GM19023 (cell line): ENCODE measurements at regions not wholly inside any gene's neighbourhood (a gene's known extent, or its start where the extent isn't known, plus 50 kb on each side); places are given as distances from the start of the nearest gene placed in this dataset.
"Not testable (repeated sequence)": the region's sequence is repeated elsewhere in the genome, so short reads cannot be mapped to it uniquely, and the experiment has no call there.

ENCODE experiments used
- ATAC-seq: cut with Tn5 transposase; IDR thresholded peaks from one replicate; pipeline ENCODE4 v1.9.1; 2021; ENCODE audit warnings: mild to moderate bottlenecking, moderate library complexity; ENCODE audit not compliant: unreplicated experiment

DNA sequence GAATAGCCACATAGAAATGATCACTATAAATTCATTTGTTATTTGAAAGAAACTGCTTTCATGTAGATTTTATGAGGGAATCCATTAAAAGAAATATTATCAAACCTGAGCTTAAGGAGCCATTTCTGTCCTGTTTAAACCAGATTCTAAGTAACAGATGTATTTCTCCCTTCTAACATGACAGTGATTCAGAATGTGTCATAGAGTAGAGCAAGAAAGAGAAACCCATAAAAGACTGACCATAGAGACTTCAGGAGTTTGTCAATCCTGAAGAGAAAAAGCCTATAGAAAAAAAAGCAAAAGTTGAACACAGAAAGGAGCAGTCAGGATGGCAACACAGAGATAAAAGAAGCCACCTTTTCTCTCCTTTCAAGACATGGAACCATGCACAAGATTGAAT, 390.6 kb downstream of the PRIM2 start:
- not testable (repeated sequence) for ATAC-seq

DNA sequence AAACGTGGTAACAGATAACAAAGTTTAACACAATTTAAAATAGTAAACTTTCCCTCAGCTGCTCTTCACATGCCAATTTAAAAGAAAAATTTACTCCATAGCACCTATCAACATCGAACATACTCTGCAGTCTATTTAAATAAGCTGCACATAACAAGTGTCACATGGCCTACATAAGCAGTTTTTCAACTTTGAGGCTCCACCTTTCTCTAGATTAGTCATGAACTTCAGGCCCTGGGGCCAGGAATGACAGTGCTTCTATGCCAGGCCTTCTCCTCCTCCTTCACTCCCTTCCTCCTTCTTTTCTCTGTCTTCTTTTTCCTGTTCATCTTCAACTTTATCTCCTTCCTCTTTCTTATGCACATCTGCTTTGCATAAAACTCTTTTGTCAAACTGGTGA, 405.1 kb downstream of the PRIM2 start:
- ATAC-seq: not testable (repeated sequence)

DNA sequence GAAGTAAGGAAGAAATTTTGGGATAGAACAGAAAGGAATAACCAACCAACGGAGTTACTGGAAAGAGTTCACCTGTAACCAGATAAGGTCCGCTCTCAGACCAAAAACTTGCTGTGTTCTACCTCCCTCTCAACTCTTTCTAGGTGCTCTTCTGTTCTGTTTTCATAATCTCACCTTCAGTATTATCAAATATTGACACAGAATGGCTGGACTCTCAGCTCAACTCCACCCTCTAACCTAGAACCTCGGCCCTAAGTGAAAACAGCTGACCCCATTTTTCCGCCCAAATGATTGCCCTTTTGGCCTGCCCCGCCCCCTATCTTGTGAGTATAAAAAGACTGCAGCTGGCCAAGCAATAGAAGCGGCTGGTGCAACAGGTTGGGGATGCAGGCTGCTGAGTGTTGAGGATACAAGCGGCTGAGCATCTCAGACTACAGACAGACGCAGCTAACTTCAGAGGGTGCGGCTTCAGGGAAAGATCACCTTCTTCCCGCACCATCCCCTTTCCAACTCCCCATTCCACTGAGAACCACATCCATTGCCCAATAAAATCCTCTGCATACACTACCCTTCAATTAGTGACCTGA, 406.5 kb downstream of the PRIM2 start:
- not testable (repeated sequence) for ATAC-seq

DNA sequence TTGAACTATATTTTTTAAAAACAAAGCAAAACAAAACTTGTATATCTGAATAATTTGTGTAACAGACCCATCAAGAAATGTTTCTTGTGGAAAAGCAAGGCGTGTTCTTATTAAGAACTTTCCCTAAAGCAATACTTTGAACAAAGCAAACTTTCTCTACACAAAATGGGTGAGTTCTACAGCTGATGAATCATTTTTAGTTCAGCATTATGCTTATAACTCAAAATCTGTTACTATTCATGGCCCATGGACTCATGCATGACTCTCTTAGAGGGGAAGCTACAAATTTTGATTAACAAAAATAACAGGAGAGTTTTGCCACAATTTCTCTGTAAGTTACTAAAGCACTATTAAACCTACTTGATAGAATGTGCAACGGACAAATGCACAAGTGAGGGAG, 412.0 kb downstream of the PRIM2 start:
- not testable (repeated sequence) for ATAC-seq

DNA sequence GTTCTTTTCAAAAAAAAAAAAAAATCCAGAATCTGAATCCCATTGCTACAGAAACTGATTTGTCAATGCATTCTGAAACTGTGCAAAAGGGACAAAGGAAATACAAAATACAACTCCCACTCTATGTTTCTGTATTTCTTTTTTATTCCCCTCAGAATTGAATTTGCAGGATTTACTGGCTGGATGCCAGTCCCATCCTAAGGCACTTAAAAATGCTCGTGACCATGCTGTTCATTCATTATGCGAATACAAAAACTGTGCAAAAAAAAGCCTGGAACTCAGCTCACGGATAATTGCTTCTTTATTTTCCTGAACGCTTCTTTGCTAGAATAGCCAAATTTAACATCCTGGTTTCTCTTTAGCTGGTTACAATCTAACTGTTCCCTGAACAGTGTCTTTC, 413.3 kb downstream of the PRIM2 start:
- not testable (repeated sequence) for ATAC-seq

DNA sequence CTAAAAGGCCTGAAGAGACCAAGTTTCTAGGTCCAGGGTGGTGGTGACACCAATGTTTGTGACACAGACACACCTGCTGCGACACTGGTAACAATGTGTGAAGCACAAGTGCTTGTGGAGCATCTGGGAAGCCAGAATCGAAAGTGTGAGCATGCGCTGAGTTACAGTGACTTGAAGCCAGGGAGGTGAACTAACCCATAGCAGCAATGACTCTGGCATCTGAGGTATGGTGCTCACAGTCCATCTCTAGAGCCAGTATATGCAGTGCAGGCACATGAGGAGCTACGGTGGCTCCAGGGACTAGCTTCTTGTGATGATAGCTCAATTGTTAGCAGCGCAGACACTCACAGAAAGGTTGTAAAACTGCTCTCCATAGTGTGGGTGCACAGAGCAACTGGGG, 430.3 kb downstream of the PRIM2 start:
- ATAC-seq: not testable (repeated sequence)

DNA sequence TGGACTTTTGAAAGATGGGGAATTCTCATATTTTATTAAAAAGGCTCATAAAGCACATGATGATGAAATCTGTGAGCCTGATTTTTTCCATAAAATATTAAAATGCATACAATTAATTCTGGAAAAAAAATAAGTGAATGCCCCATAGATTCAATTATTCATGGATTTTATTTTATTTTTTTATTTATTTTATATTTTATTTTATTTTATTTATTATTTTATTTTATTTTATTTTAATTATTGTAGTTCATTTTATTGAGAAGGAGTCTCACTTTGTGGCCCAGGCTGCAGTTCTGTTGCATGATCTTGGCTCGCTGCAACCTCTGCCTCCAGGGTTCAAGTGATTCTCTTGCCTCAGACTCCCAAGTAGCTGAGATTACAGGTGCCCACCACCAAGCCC, 442.4 kb downstream of the PRIM2 start:
- ATAC-seq: not testable (repeated sequence)

DNA sequence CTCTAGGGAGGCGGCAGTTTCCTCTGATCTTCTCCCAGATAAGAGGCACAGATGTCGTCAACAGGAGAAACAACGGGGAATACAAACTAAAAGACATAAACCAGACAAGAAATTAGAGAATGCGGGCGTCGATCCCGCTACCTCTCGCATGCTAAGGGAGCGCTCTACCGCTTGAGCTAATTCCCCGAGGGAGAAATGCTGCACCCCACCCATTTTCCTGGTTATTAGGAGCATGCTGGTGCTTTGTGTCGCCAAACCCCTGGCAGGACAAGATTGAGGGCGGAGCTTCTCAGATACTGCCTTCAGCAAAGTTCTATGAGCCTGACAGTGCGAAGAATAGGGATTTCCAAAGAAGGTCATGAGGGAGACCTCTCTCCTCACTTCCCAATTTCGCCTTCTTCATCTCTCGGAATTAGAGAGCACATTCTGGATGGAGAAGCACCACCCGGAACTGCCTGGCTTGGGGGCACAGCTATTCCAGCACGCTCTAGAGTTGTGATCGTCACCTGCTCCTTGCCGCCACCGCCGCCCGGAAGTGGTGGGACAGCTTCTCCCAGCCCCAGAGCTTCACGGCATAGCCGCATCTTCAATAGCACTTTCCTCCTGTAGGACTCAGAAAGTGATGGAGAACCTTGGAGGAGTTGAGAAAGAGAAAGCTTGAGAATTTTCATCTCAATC, 475.4 kb downstream of the PRIM2 start:
- ATAC-seq: not testable (repeated sequence)

DNA sequence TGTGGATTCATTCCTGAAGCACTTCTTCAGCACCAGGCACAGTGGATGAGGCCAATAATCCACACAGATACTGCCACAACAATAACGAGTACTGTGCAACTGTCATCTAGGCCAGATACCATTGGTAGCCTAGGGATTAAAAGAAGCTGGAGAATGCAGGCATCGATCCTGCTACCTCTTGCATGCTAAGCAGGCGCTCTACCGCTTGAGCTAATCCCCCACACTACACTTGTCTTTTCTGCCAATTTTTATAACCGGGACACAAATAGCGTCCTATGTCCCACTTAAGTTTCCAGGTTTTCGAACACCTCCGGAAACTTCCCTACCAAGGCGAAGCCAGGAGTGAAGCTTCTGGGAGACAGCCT, 475.9 kb downstream of the PRIM2 start:
- ATAC-seq: not testable (repeated sequence)

DNA sequence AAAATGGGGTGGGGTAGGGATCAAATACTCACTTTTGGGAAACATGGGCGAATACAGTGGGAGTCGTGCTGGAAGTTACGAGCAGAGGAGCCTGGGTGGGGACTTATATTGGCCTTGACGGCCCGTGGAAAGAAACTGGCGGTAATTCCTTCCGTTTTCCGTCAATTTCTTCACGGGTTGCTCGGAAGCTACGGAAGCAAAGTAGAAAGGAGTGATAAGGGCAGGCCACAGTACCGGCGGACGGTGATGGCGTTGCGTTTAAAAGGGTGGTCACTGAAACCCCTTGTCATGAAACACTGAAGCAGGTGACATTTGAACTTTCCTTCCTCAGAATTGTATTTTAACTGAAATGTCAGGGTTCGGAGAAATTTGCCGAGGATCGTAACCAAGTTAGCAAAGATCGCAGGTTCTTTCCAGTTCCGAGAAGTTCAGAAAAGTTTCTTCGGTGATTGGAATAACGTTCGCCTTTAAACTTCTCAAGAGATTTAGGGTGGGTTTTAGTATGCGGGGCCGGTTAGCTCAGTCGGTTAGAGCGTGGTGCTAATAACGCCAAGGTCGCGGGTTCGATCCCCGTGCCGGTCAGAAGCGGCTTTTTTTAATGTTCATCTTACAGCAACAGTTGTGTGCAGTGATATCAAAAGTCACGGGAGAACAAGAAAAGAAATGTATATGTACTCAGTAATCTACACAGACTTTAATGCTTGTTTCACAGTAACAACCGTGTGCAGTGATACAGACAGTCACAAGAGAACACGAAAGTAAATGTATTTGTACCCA, 482.5 kb downstream of the PRIM2 start:
- ATAC-seq: not testable (repeated sequence)

DNA sequence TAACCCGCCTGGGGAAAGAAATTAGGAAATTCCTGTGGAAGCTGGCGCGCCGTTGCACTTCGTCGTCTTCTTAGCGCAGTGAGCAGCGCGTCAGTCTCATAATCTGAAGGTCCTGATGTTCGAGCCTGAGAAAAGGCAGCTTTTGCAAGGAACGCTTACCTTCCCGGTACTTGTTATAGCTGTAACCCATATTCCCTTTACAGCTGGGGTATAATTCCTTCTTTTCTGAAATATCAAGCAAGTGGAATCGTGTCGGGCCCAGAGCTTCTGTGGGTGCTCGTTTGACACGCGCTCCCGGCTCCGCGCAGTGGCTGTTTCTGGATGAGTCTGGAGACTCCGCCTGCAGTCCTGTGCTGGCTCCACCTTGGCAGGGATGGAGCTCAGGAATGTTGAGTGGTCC, 491.2 kb downstream of the PRIM2 start:
- ATAC-seq: not testable (repeated sequence)

DNA sequence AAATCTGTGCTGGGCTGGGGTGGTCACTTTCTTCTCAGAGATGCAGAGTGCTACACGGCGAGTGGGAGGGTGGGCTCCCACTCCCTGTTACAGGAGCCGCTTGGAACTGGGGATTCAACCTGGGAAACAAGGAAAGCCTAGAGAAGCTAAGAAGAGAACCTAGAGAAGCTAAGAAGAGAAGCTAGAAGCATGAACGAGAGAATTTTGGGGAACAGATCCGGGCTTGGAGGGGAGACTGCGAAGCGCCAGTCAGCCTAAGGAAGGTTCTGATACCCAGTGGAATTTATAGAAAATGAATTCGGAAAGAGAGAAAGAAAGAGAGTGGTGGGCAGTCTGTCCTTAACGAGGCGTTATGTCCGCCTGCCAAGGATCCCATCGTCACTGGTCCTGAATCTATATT, 492.0 kb downstream of the PRIM2 start:
- not testable (repeated sequence) for ATAC-seq

DNA sequence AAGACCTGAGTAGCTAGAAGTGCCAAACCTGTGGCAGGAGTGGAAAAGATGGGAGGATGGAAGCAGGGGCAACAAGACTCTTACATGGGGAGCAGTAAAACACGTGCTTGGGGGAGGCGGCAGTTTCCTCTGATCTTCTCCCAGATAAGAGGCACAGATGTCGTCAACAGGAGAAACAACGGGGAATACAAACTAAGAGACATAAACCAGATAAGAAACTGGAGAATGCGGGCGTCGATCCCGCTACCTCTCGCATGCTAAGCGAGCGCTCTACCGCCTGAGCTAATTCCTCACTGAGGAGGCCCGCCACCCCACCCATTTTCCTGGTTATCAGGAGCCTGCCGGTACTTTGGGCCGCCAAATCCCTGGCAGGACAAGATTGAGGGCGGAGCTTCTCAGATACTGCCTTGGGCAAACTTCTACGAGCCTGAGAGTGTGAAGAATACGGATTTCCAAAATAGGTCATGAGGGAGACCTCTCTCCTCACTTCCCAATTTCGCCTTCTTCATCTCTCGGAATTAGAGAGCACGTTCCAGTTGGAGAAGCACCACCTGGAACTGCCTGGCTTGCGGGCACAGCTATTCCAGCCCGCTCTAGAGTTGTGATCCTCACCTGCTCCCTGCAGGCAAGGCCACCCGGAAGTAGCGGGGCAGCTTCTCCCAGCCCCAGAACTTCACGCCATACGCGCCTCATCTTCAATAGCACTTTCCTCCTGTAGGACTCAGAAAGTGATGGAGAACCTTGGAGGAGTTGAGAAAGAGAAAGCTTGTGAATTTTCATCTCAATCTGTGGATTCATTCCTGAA, 496.0 kb downstream of the PRIM2 start:
- not testable (repeated sequence) for ATAC-seq

DNA sequence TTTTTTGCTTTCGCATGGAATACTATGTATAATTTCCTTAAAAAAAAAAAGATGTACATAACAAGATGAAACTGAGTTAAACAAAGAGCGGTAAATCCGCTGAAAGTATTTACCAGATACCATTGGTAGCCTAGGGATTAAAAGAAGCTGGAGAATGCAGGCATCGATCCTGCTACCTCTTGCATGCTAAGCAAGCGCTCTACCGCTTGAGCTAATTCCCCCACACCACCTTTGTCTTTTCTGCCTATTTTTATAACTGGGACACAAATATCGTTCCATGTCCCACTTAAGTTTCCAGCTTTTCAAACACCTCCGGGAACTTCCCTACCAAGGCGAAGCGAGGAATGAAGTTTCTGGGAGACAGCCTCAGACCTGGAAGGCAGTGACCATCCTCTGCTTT, 498.4 kb downstream of the PRIM2 start:
- ATAC-seq: not testable (repeated sequence)

DNA sequence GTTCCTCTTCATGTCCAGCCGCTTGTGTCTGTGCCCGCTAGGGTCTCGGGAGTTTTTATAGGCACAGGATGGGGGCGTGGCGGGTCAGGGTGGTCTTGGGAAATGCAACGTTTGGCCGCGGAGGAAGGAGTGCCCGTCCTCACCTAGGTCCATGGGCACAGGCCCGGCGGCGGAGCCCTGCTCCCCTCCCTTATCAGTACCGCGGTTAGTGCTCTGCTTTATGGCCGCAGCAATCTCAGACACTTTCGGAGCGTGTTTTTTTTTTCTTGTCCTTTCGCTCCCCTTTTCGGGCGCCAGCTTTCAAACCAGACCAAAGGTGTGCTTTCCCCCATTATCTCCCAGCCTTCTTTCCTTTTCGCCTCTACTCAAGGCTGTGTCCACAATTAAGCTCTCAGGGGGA, 503.9 kb downstream of the PRIM2 start:
- ATAC-seq: not testable (repeated sequence)

DNA sequence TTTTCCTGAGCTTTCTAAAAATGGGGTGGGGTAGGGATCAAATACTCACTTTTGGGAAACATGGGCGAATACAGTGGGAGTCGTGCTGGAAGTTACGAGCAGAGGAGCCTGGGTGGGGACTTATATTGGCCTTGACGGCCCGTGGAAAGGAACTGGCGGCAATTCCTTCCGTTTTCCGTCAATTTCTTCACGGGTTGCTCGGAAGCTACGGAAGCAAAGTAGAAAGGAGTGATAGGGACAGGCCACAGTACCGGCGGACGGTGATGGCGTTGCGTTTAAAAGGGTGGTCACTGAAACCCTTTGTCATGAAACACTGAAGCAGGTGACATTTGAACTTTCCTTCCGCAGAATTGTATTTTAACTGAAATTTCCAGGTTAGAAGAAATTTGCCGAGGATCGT, 505.0 kb downstream of the PRIM2 start:
- not testable (repeated sequence) for ATAC-seq

DNA sequence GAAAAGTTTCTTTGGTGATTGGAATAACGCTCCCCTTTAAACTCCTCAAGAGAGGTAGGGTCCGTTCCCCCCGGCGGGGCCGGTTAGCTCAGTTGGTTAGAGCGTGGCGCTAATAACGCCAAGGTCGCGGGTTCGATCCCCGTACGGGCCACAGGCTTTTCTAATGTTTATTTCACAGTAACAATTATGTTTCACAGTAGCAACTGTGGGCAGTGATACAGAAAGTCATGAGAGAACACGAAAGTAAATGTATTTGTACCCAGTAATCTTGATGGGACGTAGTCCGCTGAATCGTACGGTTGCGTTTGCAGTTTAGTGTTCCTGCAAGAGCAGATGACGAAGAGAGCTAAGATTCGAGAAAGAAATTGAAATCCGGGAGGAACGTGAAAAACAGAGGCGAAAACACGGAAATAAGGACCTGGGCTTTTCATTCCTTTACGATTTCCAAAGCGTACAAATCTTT, 505.5 kb downstream of the PRIM2 start:
- no peak for ATAC-seq

DNA sequence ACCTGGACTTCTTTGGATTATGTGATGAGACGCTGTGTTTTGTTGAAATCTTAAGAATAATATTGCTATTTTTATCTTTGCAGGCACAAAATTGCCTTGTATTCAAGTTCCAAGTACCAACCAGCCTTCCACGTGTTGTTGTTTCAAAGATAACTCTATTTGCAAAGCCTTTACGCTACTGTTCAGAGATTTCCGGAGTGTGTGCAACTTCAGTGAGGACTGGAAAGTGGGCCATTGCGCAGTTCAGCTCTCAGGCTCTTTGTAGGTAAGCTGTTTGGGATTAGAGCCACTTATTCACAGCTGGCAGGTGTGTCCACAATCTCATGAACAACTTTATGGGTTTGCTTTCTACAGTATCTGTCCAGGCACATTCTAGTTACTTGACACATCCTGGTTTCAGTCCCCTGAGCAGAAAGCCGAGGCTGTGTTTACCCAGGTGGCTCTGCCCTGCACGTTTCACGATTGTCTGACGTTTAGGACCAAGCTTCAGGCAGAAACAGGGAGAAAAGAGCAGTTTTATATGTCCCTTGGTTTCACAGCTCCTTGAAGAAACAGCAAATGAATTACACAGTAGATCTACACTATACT, 520.3 kb downstream of the PRIM2 start:
- ATAC-seq: not testable (repeated sequence)

DNA sequence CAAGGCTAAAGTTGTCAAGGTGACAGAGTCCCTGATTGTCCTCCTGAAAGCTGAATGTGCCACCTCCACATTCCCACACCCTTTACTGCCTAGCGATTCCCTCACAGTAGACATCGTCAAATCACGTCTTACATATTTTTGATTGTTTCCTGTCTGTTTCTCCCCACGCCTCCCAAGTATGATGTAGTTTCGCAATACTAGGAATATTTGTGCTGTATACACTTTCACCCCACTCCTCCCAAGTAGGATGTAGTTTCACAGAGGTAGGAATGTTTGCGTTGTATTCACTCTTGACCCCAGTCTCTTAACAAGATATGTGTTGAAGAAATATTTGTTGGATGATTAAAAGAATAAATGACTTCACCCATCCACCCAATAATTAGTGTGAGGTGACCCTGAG, 524.1 kb downstream of the PRIM2 start:
- ATAC-seq: not testable (repeated sequence)

DNA sequence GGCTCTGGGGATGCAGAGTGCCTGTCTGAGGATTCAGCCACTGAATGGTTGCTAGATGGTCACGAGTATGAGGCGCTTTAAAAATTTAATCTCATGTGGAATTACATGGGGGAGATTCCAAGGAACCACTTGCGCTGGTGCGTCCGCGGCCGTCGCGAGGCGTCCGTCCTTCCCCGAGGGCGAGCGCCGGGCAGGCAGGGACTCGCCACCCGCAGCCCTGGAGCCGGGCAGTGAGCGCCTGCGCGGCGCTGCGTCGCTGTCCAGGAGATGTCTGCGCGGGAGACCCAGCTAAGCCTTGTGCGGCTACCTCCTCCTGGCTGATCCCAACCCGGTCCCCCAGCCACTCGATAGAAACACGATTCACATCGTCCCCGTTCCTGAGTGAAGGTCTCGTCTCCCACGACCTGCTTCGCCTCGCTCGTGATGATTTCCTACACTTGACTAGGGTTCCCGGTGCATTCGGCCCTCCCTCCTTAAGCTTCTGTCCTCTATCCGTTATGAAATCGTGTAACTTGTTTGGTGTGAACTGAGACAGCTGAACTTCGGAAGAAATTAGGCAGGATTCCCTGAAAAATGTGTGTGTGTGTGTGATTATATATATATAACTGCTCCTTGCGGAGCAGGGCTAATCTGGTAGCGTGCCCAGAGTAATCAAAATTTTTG, 536.4 kb downstream of the PRIM2 start:
- ATAC-seq: not testable (repeated sequence)
